GM21381 (cell line): ENCODE measurements at regions not wholly inside any gene's neighbourhood (a gene's known extent, or its start where the extent isn't known, plus 50 kb on each side); places are given as distances from the start of the nearest gene placed in this dataset.
"Not testable (repeated sequence)": the region's sequence is repeated elsewhere in the genome, so short reads cannot be mapped to it uniquely, and the experiment has no call there.

Source experiments
- ATAC-seq: cut with Tn5 transposase; IDR thresholded peaks from one replicate; pipeline ENCODE4 v1.9.1; 2021; ENCODE audit warnings: mild to moderate bottlenecking, moderate library complexity; ENCODE audit not compliant: unreplicated experiment

DNA sequence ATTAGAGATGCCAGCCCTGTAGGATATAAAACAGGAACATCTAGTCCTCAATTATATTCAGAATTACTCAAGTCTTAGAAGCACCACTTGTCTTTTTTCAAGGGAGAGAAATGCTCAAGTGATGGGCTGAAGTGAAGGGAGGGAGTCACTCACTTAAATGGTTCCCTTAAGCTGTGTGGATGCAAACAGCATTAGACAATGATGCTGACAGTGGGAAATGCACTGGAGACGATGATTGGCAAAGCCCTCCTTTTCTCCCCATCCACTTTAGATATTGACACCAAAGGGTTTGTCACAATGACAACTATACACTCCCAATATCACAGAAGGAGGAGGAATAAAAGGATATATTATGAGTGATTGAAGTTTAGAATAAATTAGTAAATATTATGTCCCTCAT is 491.4 kb upstream of the SMIM31 start:
- not testable (repeated sequence) for ATAC-seq

DNA sequence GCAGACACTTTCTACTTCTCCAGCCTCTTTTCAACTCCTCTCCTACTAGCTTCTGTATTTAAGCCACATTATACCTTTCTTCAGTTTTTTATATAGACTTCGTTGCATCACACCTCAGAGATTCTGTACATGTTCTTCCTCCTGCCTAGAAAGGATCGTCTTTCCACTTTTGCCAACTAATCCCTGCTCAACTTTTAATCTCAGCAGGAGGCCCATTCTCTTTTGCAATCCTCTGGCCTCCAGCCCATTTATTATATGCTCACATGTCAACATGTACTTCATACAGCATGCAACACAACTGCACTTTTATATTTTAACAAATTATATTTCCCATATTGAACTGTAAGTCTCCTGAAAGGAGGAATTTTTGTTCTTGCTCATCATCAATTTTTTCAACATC is 476.5 kb upstream of the SMIM31 start:
- not testable (repeated sequence) for ATAC-seq

DNA sequence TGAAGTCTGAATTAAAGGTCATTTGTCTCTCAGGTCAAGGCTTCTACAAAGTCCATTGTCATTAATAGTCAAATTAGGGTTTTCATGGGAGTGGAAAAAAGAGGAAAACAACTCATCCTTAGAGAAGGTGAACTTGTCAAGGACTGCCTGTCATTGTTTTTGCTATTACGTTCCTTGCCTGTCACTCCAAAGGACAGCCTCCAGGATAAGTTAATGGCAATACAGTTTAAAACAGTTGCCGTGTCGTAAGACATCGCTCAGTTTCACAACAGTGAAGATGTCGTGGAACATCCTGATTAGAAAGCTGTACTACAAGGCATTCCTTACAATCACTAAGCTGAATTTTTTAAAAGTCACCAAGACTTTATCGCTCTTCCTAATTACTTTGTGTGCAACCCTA is 466.8 kb upstream of the SMIM31 start:
- no peak for ATAC-seq

DNA sequence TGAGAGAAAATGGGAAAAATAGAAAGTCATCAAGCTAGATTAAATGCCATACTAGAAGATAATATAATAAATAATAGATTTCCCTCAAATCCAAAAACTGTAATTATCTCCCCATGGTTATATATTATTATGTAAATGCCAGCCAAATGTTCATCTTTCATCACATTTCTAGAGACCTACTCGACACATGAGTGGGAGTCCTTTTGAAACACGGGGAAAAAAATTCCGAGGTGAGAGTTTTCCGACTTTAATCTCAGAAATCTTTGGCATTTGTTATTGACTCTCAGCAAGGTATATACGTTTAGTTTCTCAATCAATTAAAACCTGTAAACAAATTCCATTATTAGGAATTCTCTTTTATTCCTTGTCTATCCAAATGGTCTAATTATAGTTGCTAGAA is 465.4 kb upstream of the SMIM31 start:
- no peak for ATAC-seq

DNA sequence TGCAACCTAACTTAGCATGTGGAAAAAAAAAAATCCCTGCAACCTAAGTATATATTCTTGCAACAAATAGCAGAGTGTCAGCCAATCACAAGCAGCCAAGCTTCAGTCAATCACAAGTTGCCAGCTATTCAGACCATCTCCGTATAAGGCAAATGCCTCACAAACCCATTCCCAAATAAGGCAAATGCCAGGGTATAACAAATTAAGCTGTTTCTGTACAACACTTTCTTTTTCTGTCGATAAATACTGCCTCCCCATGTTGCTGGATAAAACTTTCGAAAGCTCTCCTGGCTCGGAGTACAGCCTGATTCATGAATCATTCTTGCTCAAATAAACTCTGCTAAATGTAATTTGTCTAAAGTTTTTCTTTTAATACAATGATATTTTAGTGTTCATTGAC is 460.7 kb upstream of the SMIM31 start:
- ATAC-seq = no peak

DNA sequence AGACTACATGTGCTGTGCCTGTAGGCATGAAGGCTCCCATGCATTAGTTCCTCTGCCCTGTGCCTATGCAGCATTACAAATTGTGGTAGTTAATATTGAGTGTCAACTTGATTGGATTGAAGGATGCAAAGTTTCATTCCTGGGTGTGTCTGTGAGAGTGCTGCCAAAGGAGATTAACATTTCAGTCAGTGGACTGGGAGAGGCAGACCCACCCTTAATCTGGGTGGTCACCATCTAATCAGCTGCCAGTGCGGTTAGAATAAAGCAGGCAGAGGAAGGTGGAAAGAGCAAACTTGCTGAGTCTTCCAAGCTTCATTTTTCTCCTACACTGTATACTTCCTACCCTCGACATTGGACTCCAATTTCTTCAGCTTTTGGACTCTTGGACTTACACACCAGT is 460.2 kb upstream of the SMIM31 start:
- ATAC-seq = no peak

DNA sequence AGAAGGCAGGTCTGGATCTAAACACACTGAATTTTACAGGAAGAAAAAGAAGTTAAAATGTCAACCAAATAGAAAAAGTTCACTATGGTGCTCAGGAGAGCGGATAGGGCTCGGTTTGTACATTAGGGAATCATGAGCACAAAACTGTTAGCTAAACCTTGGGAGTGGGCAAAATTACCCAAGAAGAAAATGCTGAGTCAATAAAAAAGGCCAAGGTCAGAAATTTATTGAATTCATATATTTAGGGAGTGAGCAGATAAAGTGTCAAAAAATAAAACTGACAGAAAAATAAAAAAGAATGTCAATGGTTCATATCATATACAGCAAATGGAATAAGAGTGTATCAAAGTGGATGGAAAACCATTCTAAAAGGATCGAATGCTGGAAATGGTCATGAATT is 452.5 kb upstream of the SMIM31 start:
- ATAC-seq = no peak

DNA sequence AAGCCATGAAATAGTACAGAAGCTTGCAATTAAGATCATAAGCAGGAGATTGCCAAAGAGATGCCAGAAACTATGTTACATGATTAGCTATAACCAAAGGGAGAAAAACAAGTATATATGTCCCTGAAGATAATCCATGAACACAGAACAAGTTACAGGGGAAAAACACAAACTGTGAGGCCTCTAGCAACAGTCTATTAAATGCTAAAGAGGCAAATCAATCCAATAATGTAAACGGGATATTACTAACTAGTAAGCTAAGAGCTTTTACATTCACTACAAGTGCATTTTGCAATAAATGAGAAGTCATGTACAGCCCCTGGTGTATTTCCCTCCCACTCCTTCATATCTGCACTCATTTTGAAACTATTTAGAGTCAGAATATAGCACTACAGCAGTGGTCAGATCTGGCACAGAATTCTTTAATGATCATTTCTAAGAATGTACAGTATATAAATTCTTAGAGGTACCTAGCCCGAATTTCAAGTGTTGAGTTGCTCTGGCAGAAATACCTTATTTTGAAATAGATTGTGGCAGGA is 449.8 kb upstream of the SMIM31 start:
- ATAC-seq = peak; percentile 68

DNA sequence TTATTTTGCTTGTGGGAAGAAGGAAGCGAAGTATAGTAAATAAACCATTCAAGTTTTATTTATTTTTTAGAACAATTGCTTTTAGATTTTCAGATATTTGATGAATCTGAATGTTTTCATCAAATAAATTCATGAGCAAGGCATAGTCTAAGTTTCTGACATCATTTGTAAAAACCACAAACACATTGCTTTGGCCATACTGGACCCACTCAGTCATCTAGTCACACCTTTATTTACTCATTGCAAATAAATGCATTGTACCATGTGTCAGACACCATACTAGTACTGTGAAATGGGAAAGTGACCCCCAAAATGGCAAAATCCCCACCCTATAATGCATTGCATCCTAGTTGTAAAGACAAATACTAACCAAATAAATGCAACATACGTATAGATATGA is 449.1 kb upstream of the SMIM31 start:
- no peak for ATAC-seq

DNA sequence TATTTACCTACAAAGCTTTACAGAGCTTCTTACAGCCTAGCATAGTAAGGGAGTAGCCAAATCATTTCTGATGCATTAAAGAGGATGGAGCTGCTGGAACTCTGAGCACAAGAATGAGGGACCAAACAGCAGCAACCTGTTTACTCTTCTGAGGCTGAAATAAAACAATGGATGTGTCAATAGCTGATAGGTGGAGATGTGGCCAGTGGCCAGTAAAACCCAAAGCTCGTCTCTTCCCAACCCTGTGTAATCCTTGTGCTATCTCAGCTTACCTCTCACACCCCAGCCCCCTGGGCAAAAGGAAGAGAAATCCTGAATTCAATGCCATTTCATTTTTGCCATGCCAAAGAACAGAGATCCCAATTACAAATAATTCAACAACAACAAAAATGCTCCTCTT is 446.7 kb upstream of the SMIM31 start:
- no peak for ATAC-seq

DNA sequence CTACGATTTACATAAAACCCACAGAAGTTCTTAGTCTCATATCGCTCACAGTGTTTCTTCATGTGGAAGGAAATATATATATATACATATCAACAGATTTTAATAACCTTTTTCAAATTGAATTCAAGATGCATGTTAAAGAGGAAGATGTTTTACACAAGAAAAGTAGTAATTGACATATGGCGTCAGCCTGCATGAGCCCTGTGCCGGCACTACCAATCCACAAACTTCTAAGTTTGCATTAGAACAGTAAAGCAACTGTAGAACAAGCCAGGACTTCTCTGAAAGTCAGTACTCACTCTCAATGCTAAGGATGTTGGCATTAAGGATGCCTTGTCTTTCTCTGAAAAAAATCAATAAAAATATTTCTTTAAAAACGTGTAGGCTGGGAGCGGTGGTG is 441.3 kb upstream of the SMIM31 start:
- no peak for ATAC-seq

DNA sequence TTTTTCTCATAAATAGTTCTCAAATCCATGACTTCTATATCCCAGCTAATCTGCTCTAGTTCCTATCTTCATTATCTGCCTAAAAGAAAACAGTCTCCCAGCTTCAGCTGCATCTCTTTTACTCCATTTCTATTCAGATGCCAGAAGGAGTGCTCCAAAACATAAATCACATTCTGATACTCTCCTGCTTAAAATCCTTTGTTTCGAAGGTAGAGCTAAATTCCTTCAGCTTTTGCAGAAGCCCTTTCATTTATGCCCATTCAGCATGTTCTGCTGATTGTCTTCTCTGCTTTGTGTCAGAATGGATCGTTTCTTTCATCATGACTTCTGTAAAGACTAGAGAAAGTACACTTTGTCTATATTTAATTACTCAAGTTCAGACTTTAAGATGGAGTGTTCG is 440.1 kb upstream of the SMIM31 start:
- no peak for ATAC-seq

DNA sequence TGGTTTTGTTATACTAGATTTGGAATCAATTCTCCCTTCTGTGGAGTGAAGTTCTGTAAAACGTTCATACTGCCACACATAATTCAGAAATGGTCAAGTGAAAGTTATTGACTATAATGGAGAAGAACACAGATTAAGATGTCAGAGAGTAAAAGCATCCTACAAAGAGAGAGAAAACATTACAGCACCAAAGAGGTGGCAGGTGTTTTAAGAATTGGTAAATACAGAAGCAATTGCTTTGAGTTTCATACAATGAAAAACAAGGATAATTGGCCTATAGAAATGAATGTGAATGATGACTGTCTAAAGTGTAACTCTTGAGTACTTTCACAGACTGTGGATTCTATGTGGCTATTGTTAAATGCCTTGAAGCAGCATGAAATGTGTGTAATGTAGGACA is 435.6 kb upstream of the SMIM31 start:
- no peak for ATAC-seq

DNA sequence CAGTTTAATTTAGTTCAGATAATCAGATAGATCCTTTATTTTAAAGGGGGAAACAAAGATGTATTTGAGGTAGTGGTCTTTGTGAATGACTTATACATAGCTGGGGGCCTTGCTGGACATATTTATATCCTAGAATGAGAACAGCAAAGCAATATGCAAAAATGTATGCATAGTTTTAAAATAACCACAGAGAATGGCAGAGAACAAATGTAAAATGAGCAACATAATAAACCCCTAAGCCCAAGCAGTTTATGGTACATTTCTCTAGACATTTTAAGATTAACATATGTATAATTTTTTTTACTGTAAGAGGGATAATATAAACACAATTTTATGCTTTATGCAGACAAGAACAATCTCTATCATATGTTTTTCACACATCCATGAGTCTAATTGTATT is 434.2 kb upstream of the SMIM31 start:
- ATAC-seq = no peak

DNA sequence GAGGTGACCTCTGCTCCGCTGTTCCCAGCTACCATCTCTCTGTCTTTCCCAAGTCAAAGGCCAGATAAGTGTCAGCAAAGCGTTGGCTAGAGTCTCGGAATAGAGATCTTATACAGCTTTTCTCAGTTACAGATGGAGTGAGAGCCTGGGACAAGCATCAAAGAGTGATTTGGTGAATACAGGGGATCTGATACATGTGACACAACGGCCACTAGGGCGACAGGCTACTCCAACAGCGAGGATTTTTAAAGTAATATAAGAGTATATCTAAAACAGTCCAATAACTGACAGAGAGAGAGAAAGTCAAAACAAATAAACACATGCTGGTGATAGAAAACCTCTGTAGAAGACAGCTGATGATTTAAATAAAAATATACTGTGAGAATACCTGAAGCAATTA is 433.1 kb upstream of the SMIM31 start:
- ATAC-seq = no peak

DNA sequence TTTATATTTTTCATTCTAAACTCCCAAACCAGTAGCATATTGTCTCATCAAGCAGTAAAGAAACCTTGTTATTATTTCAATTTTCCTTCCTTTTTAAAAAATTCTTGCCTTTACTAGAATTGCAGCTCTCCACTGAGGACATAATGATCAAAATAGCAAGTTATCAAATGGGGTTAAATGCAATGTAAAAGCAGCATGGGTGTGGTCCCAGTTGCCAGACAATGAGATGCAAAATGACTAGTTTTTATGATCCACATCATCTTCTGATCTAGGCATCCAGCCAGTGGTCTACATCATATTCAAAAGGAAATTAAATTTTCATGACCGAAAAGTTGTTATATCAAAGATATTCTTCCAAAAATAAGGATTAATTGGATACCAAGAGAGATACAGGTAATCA is 427.9 kb upstream of the SMIM31 start:
- ATAC-seq = no peak

DNA sequence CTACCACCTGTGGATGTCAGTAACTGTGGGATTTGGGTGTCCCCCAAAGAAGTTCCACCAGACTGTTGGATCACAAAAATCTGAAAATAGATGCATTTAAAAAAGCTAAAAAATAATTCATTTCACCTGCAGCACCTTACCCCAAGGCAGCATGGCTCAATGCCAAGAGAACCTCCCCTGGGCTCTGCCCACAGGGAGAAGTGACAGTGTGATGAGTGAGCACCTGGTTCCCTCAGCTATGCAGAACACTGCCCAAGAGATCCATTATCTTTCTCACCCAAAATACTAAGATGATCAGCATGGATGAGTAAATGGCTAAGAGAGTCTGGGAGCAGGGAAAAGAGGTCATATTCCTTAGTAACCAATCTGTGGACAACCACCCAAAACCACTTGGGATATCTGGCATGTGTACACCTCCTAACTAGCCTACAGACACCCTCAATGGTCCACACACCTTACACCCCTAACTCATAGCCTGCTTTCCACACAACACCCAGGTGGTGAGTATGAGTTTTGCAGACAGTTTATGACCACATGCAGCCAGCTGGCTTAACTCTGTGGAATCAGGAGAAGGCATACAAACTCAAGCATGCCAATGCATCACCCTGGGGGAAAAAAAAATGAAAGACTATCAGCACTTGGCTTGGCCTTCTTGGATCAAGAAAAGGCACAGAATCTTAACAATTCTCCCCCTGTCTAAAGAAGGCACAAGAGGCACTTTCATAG is 416.5 kb upstream of the SMIM31 start:
- ATAC-seq = no peak

DNA sequence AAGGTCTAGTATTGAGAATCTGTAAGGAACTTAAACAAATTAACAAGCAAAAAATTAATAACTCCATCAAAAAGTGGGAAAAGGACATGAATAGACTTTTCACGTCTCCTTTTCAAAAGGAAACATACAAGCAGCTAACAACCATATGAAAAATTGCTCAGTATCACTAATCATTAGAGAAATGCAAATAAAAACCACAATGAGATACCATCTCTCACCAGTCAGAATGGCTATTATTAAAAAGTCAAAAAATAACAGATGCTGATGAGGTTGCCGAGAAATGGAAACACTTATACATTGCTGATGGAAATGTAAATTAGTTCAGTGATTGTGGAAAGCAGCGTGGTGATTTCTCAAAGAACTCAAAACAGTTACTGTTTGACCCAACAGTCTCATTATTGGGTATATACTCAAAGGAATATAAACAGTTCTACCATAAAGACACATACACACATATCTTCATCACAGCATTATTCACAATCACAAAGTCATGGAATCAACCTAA is 410.4 kb upstream of the SMIM31 start:
- ATAC-seq = no peak

DNA sequence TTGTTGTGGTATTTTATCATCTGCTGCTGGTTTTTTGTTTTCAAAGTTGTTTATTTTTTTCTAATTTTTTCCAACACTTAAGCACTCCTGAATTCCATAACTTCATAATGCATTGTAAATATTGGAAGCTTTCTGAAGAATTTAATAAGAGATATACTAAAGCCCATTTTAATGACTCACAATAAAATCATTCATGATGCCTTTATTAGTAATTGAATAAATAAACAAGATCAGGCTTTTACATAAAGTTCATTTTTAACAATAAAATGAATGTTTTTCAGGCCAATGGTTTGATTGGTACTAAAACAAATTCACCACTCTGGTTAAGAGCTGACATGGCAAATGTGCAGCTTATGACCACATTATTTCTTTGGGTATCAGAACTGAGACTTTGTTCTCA is 408.2 kb upstream of the SMIM31 start:
- ATAC-seq = no peak

DNA sequence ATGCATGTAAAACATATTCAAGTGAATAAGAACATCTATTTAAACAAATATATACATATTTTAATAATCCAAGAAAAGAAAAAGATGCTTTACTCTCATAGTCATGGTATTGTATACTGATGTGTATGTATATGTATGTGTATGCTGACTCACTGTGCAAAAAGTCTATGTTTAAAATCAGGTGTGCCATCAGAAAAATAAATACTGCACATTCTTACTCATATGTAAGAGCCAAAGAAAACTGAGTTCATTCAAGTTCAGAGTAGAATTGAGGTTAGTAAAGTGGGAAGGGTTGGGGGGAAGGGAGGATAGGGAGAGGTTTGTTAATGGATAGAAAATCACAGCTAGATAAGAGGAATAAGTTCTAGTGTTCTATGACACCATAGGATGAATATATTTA is 403.9 kb upstream of the SMIM31 start:
- ATAC-seq = no peak

DNA sequence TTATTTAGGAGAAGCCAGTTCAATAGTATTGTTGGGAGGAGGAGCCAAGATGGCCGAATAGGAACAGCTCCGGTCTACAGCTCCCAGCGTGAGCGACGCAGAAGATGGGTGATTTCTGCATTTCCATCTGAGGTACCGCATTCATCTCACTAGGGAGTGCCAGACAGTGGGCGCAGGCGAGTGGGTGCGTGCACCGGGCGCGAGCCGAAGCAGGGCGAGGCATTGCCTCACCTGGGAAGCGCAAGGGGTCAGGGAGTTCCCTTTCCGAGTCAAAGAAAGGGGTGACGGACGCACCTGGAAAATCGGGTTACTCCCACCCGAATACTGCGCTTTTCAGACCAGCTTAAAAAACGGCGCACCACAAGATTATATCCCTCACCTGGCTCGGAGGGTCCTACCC is 403.2 kb upstream of the SMIM31 start:
- not testable (repeated sequence) for ATAC-seq

DNA sequence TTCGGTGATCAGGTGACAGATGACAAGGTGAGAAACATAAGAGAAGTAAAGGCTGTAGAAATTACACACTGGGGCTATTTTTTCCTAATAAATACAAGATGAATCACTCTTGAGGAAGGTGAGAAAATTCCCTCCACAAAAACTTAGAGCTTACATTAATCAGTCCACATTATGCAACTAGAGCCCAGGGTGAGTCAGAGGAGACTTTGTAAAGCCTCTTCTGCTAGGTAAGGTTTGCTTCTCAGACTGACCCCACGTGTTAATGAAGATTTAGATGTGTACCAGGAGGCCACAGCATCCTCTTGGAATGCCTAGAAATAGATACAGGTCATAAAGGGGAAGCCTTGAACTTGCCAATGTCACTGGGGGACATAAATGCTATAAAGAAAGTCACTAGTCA is 396.0 kb upstream of the SMIM31 start:
- no peak for ATAC-seq

DNA sequence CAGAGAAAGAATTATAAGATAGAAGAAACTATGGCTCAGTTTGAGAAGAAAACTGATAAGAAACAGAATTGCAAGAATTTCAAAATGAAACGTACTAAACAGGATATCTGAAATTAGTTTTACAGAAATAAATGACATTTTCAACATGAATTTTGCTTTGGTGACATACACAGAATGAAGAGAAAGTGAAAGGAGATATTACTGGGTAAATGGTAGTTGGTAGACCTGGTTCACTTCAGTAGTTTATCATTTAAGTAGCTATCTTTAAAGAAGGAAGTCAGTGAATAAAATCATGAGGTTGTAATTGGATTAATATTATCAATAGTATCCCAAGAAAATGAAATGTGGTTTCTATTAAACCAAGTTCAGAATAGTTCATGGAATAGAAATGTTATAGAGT is 395.5 kb upstream of the SMIM31 start:
- ATAC-seq = no peak
